Endodermal cell (in vitro differentiated cells): ENCODE measurements at regions not wholly inside any gene's neighbourhood (a gene's known extent, or its start where the extent isn't known, plus 50 kb on each side); places are given as distances from the start of the nearest gene placed in this dataset.

Experiments used
- DNase-seq: peaks from one replicate; pipeline ENCODE4 v3.0.0-alpha.2; 2017
- H3K27ac ChIP-seq: 2 replicates; pipeline ENCODE4 v1.5.1; 2013; ENCODE audit warnings: mild to moderate bottlenecking, low read depth, low read length, moderate library complexity
- H3K27me3 ChIP-seq: 2 replicates; pipeline ENCODE4 v1.6.1; 2013; ENCODE audit warnings: mild to moderate bottlenecking, low read length, moderate library complexity; ENCODE audit not compliant: insufficient read depth, control insufficient read depth, poor library complexity, severe bottlenecking
- H3K36me3 ChIP-seq: 2 replicates; pipeline ENCODE4 v1.7.0; 2013; ENCODE audit warnings: mild to moderate bottlenecking, low read length, moderate library complexity; ENCODE audit not compliant: control insufficient read depth, insufficient read depth
- H3K4me1 ChIP-seq: one replicate; pipeline ENCODE4 v1.7.0; 2013; ENCODE audit warnings: low read length; ENCODE audit not compliant: control insufficient read depth, insufficient read depth
- H3K4me3 ChIP-seq: 2 replicates; pipeline ENCODE4 v1.5.1; 2013; ENCODE audit warnings: mild to moderate bottlenecking, low read length, moderate library complexity
- H3K9ac ChIP-seq: 2 replicates; pipeline ENCODE4 v1.6.1; 2013; ENCODE audit warnings: mild to moderate bottlenecking, low read length, moderate library complexity; ENCODE audit not compliant: poor library complexity, severe bottlenecking; ENCODE audit errors: extremely low read depth
- H3K9me3 ChIP-seq: 2 replicates; pipeline ENCODE4 v1.6.1; 2013; ENCODE audit warnings: mild to moderate bottlenecking, low read length, moderate library complexity; ENCODE audit not compliant: control insufficient read depth
- H3K27ac Mint-ChIP-seq: 2 replicates; pipeline ENCODE4 v1.8.0; 2020; ENCODE audit warnings: mixed read lengths
- H3K27me3 Mint-ChIP-seq: 2 replicates; pipeline ENCODE4 v1.8.0; 2021; ENCODE audit warnings: mild to moderate bottlenecking, mixed read lengths; ENCODE audit not compliant: insufficient read depth
- H3K36me3 Mint-ChIP-seq: 2 replicates; pipeline ENCODE4 v1.8.0; 2020; ENCODE audit warnings: low read depth, mixed read lengths
- H3K4me1 Mint-ChIP-seq: 2 replicates; pipeline ENCODE4 v1.8.0; 2020; ENCODE audit warnings: mixed read lengths
- H3K4me3 Mint-ChIP-seq: 2 replicates; pipeline ENCODE4 v1.8.0; 2020; ENCODE audit warnings: mild to moderate bottlenecking, moderate library complexity, mixed read lengths
- H3K9me3 Mint-ChIP-seq: 2 replicates; pipeline ENCODE4 v1.8.0; 2020; ENCODE audit warnings: mild to moderate bottlenecking, mixed read lengths
- CTCF ChIP-seq: fragments of 200-600 bp; sonication (generic); conservative IDR thresholded peaks from 2 replicates; pipeline ENCODE4 v1.5.0; 2021; ENCODE audit warnings: antibody characterized with exemption, mild to moderate bottlenecking
- WGBS, 2 experiments: methylation state at CpG; one replicate each; pipeline versions ENCODE4 v1.1.5 to v1.1.7; 2013; ENCODE audit warnings: missing lambda C conversion rate in 2 of 2, mixed read lengths in 1 of 2; ENCODE audit not compliant: insufficient coverage in 1 of 2, insufficient read length in 1 of 2; 5-methylcytosine and 5-hydroxymethylcytosine counted together

DNA sequence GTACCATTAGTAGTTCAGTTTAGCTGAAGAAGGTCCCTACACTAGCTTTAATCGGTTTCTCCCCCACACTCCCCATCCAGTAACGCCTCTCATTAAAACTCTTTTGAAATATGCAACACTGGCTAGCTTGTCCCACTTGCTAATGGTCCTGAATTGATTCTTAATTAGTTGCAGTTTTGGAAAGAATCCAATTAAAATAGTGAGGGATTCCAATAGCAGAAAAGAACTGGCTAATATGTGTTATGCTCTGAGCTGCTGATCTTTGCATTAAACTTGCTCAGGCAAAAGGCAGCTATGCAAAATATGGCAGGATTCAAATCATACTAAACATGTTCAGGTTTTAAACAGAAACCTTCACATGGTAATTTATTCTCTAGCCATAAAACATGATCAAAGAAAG lies 252.5 kb upstream of the HNRNPA3 start:
- Mint-ChIP-seq H3K27me3 (peaks cover 1% of the 10 kb centered on the region), H3K4me3 (no peak overlapping the region), H3K27ac (no peak overlapping the region), H3K9me3 (no peaks in the 10 kb centered on the region), H3K36me3 (no peaks in the 10 kb centered on the region), H3K4me1 (peaks cover 22% of the 10 kb centered on the region)
- no peaks in the 10 kb centered on the region for H3K27me3 ChIP-seq
- no peak overlapping the region for H3K9ac ChIP-seq
- 93 to 100% methylated on average over 2 of the region's 2 CpGs for WGBS, 2 experiments
- DNase-seq, result no peak
- no peak for TF ChIP-seq CTCF
- H3K9me3 ChIP-seq, result no peaks in the 10 kb centered on the region
- H3K4me1 ChIP-seq, result peaks cover 10% of the 10 kb centered on the region
- H3K27ac ChIP-seq, result no peak overlapping the region
- H3K4me3 ChIP-seq, result no peak overlapping the region
- no peaks in the 10 kb centered on the region for H3K36me3 ChIP-seq

DNA sequence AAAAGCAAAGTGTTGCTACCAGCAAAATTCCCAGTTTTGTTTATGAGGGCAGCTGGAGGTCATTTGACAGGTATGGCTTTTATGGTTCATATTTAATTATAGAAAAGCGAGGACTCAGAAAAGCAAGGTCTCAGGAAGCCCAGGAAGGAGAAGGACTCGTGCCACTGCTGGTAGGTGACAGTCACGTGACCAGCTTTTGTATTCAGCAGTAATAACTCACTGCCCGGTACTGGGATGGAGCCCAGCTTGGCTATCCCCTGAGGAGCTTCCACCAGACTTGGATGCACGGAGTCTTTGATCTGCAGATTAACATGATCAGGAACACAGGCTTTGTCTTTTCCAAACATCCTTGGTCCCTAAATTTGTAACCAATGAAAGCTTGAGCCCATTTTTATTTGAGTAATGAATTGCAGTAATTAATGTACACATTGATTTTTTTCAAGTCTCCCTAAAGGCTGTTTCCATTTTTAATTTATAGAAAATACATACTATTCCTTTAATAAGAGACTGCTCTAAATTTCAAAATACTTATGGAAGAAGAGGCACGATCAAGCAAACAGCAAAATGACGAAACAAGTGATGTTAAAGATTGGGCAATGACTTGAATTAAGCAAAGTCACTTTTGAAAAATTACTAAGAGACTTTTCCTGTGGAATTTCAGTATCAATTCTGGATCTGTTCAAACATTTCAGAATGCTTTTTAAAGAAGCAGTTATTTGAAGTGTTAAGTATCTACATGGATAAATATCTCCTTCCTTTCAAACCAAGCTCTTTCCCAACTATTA lies 251.7 kb upstream of the HNRNPA3 start:
- Histone ChIP-seq H3K27ac (peak overlapping the region; percentile 4), H3K27me3 (no peaks in the 10 kb centered on the region), H3K9me3 (no peaks in the 10 kb centered on the region), H3K4me1 (peaks cover 10% of the 10 kb centered on the region), H3K4me3 (no peak overlapping the region), H3K36me3 (no peaks in the 10 kb centered on the region), H3K9ac (no peak overlapping the region)
- Mint-ChIP-seq H3K27ac (no peak overlapping the region), H3K4me3 (no peak overlapping the region), H3K27me3 (peaks cover 4% of the 10 kb centered on the region), H3K4me1 (peaks cover 22% of the 10 kb centered on the region), H3K9me3 (no peaks in the 10 kb centered on the region), H3K36me3 (no peaks in the 10 kb centered on the region)
- 80 to 82% methylated on average over 7 of the region's 7 CpGs for WGBS, 2 experiments
- no peak for DNase-seq
- TF ChIP-seq CTCF, result no peak

GRCh38 chr2:176961775-176962619 lies 250.6 kb upstream of the HNRNPA3 start:
- Histone ChIP-seq H3K9me3 (no peaks in the 10 kb centered on the region), H3K27ac (no peak overlapping the region), H3K4me3 (no peak overlapping the region), H3K9ac (no peak overlapping the region), H3K4me1 (peaks cover 10% of the 10 kb centered on the region), H3K36me3 (no peaks in the 10 kb centered on the region), H3K27me3 (no peaks in the 10 kb centered on the region)
- Mint-ChIP-seq H3K4me3 (no peak overlapping the region), H3K4me1 (peaks cover 22% of the 10 kb centered on the region), H3K27ac (no peak overlapping the region), H3K27me3 (peaks cover 8% of the 10 kb centered on the region), H3K9me3 (no peaks in the 10 kb centered on the region), H3K36me3 (no peaks in the 10 kb centered on the region)
- no peak for TF ChIP-seq CTCF
- WGBS, 2 experiments, result 80 to 91% methylated on average over 8 to 11 of the region's 11 CpGs
- DNase-seq, result no peak
